GM12875 (cell line): ENCODE measurements at regions not wholly inside any gene's neighbourhood (a gene's known extent, or its start where the extent isn't known, plus 50 kb on each side); places are given as distances from the start of the nearest gene placed in this dataset.

Experiments
- H3K4me3 ChIP-seq: one replicate; pipeline ENCODE4 v1.5.1; 2011; ENCODE audit warnings: low read depth, low read length, control low read depth
- CTCF ChIP-seq: IDR thresholded peaks from 2 replicates; pipeline ENCODE4 v1.5.1; 2011; ENCODE audit warnings: low read depth, mild to moderate bottlenecking, control low read depth, inconsistent platforms, low read length, moderate library complexity, borderline replicate concordance; ENCODE audit not compliant: insufficient read depth

- TF ChIP-seq CTCF: no peak
- no peak overlapping the region for H3K4me3 ChIP-seq
These were observed 171.2 kb upstream of the GLI2 start for GRCh38 chr2:120564213-120565094.

- no peak overlapping the region for H3K4me3 ChIP-seq
- no peak for TF ChIP-seq CTCF
These were observed 170.6 kb upstream of the GLI2 start for GRCh38 chr2:120565095-120565460.

DNA sequence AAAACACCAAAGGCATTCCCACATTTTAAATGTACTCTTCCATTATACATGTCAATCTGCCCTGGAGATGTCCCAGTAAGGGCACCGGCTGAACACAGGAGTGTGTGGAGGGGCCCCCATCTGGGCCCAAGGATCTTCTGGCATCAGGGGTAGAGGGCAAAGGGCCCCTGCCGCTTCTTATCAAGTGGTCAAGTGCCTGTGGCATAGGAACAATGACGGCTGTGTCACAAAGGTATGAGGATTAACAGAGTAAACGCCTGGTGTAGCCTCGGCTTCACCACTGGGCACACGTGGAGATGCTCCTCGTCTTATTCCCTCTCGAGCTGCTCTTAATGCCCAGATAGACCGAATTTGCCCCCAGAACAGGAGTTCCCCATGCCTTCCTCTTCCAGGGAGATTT is 169.7 kb upstream of the GLI2 start:
- H3K4me3 ChIP-seq: no peak overlapping the region
- TF ChIP-seq CTCF: no peak

- H3K4me3 ChIP-seq: no peak overlapping the region
- TF ChIP-seq CTCF: no peak
These were observed 169.2 kb upstream of the GLI2 start for GRCh38 chr2:120566331-120567035.

DNA sequence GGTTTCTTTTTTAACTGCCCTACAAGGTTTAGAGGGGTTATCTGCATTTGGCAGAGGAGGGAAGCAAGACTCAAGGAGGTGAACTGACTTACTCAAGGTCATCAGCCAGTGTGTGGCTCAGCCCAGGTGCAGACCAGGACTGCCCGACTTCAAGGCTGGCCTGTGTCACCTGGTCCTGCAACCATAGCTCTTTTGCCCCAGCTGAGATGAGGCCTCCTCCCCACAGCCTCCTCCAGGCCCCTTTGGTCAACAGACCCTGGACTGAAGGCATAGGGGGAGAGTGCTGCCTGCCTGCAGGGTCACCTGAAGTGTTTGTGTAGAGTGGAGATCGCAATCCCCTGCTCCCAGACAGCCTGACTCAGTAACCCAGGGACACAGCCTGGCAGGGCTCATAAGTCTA is 168.5 kb upstream of the GLI2 start:
- no peak overlapping the region for H3K4me3 ChIP-seq

GRCh38 chr2:120568089-120568974 is 167.3 kb upstream of the GLI2 start:
- TF ChIP-seq CTCF: no peak
- no peak overlapping the region for H3K4me3 ChIP-seq

More for the DNA sequence above, 168.5 kb upstream of the GLI2 start:
- no peak for TF ChIP-seq CTCF

- no peak overlapping the region for H3K4me3 ChIP-seq
- TF ChIP-seq CTCF: no peak
These were observed 166.7 kb upstream of the GLI2 start for GRCh38 chr2:120568975-120569268.
